ENCODE measurements at regions not wholly inside any gene's neighbourhood (a gene's known extent, or its start where the extent isn't known, plus 50 kb on each side); places are given as distances from the start of the nearest gene placed in this dataset.

- Mint-ChIP-seq H3K4me1 (no peaks in the 10 kb centered on the region), H3K36me3 (no peaks in the 10 kb centered on the region), H3K9me3 (no peaks in the 10 kb centered on the region), H3K27ac (no peak overlapping the region), H3K4me3 (no peak overlapping the region), H3K27me3 (peaks cover 0 to 13% (median 7%) of the 10 kb centered on the region in 3 donors)
- no peak for DNase-seq
- no peak for ATAC-seq (ENCODE audit: low read depth in 2 of 2)
These were observed 479.9 kb upstream of the FANCL start for GRCh38 chr2:58720770-58721697.

- no peak overlapping the region for H3K27ac Mint-ChIP-seq
- H3K4me1 Mint-ChIP-seq, result no peaks in the 10 kb centered on the region
- no peak for DNase-seq
- H3K36me3 Mint-ChIP-seq, result no peaks in the 10 kb centered on the region
- no peaks in the 10 kb centered on the region for H3K9me3 Mint-ChIP-seq
- H3K27me3 Mint-ChIP-seq, result peaks cover 0 to 13% (median 7%) of the 10 kb centered on the region in 3 donors
- no peak for ATAC-seq (ENCODE audit: low read depth in 2 of 2)
- H3K4me3 Mint-ChIP-seq, result no peak overlapping the region
These were observed 479.1 kb upstream of the FANCL start for GRCh38 chr2:58720033-58720769.

GRCh38 chr2:58715344-58715743 is 474.2 kb upstream of the FANCL start:
- Mint-ChIP-seq H3K27ac (no peak overlapping the region), H3K9me3 (no peaks in the 10 kb centered on the region)
- no peak for ATAC-seq (ENCODE audit: low read depth in 2 of 2)

GRCh38 chr2:58714238-58714637 is 473.1 kb upstream of the FANCL start:
- DNase-seq (no peak), ATAC-seq (ENCODE audit: low read depth in 2 of 2) (no peak)
- Mint-ChIP-seq H3K27ac (no peak overlapping the region), H3K36me3 (no peaks in the 10 kb centered on the region), H3K4me1 (no peaks in the 10 kb centered on the region), H3K4me3 (no peak overlapping the region), H3K9me3 (no peaks in the 10 kb centered on the region), H3K27me3 (peaks cover 0 to 13% (median 7%) of the 10 kb centered on the region in 3 donors)

More at GRCh38 chr2:58715344-58715743, 474.2 kb upstream of the FANCL start:
- Mint-ChIP-seq H3K4me3 (no peak overlapping the region), H3K36me3 (no peaks in the 10 kb centered on the region), H3K4me1 (no peaks in the 10 kb centered on the region), H3K27me3 (peaks cover 0 to 13% (median 7%) of the 10 kb centered on the region in 3 donors)
- DNase-seq, result no peak

GRCh38 chr2:58710795-58711279 is 469.7 kb upstream of the FANCL start:
- H3K4me3 Mint-ChIP-seq, result no peak overlapping the region
- peaks cover 0 to 10% (median 0%) of the 10 kb centered on the region in 3 donors for H3K27me3 Mint-ChIP-seq
- H3K9me3 Mint-ChIP-seq, result no peaks in the 10 kb centered on the region
- H3K4me1 Mint-ChIP-seq, result no peaks in the 10 kb centered on the region
- H3K36me3 Mint-ChIP-seq, result no peaks in the 10 kb centered on the region
- no peak for DNase-seq
- no peak overlapping the region for H3K27ac Mint-ChIP-seq
- no peak for ATAC-seq (ENCODE audit: low read depth in 2 of 2)

- DNase-seq (no peak), ATAC-seq (ENCODE audit: low read depth in 2 of 2) (no peak)
- Mint-ChIP-seq H3K4me3 (no peak overlapping the region), H3K27ac (peak overlapping the region in 1 of 6 donors; percentile 77), H3K9me3 (no peaks in the 10 kb centered on the region), H3K4me1 (no peaks in the 10 kb centered on the region), H3K27me3 (peaks cover 0 to 10% (median 0%) of the 10 kb centered on the region in 3 donors), H3K36me3 (no peaks in the 10 kb centered on the region)
These were observed 468.7 kb upstream of the FANCL start for GRCh38 chr2:58709687-58710354.

GRCh38 chr2:58709274-58709673 is 468.1 kb upstream of the FANCL start:
- H3K27me3 Mint-ChIP-seq, result peaks cover 0 to 10% (median 0%) of the 10 kb centered on the region in 3 donors
- H3K27ac Mint-ChIP-seq, result peak overlapping the region in 1 of 6 donors; percentile 16
- ATAC-seq (ENCODE audit: low read depth in 2 of 2), result no peak
- no peaks in the 10 kb centered on the region for H3K9me3 Mint-ChIP-seq
- DNase-seq, result no peak
- no peak overlapping the region for H3K4me3 Mint-ChIP-seq
- H3K36me3 Mint-ChIP-seq, result no peaks in the 10 kb centered on the region
- H3K4me1 Mint-ChIP-seq, result no peaks in the 10 kb centered on the region

- H3K27me3 Mint-ChIP-seq, result peaks cover 0 to 10% (median 0%) of the 10 kb centered on the region in 3 donors
- no peak for ATAC-seq (ENCODE audit: low read depth in 2 of 2)
- no peak overlapping the region for H3K27ac Mint-ChIP-seq
- no peaks in the 10 kb centered on the region for H3K4me1 Mint-ChIP-seq
- H3K4me3 Mint-ChIP-seq, result no peak overlapping the region
- DNase-seq, result no peak
- H3K36me3 Mint-ChIP-seq, result no peaks in the 10 kb centered on the region
- no peaks in the 10 kb centered on the region for H3K9me3 Mint-ChIP-seq
These were observed 467.4 kb upstream of the FANCL start for GRCh38 chr2:58708565-58708964.

- H3K36me3 Mint-ChIP-seq, result no peaks in the 10 kb centered on the region
- no peak overlapping the region for H3K27ac Mint-ChIP-seq
- H3K4me1 Mint-ChIP-seq, result no peaks in the 10 kb centered on the region
- H3K9me3 Mint-ChIP-seq, result no peaks in the 10 kb centered on the region
- H3K27me3 Mint-ChIP-seq, result peaks cover 0 to 10% (median 0%) of the 10 kb centered on the region in 3 donors
- DNase-seq (no peak), ATAC-seq (ENCODE audit: low read depth in 2 of 2) (no peak)
- no peak overlapping the region for H3K4me3 Mint-ChIP-seq
These were observed 461.3 kb upstream of the FANCL start for GRCh38 chr2:58702302-58702885.

GRCh38 chr2:58701688-58702301 is 460.7 kb upstream of the FANCL start:
- Mint-ChIP-seq H3K36me3 (no peaks in the 10 kb centered on the region), H3K9me3 (no peaks in the 10 kb centered on the region), H3K4me3 (no peak overlapping the region), H3K4me1 (no peaks in the 10 kb centered on the region), H3K27ac (no peak overlapping the region), H3K27me3 (peaks cover 0 to 10% (median 0%) of the 10 kb centered on the region in 3 donors)
- ATAC-seq (ENCODE audit: low read depth in 2 of 2) (peak; percentile 36 to 41), DNase-seq (no peak)

GRCh38 chr2:58700591-58700990 is 459.5 kb upstream of the FANCL start:
- DNase-seq, result no peak
- ATAC-seq (ENCODE audit: low read depth in 2 of 2), result no peak
- Mint-ChIP-seq H3K4me1 (no peaks in the 10 kb centered on the region), H3K4me3 (no peak overlapping the region), H3K9me3 (no peaks in the 10 kb centered on the region), H3K36me3 (no peaks in the 10 kb centered on the region), H3K27ac (no peak overlapping the region), H3K27me3 (peaks cover 0 to 8% (median 0%) of the 10 kb centered on the region in 3 donors)

GRCh38 chr2:58699411-58699810 is 458.3 kb upstream of the FANCL start:
- Mint-ChIP-seq H3K36me3 (no peaks in the 10 kb centered on the region), H3K27ac (no peak overlapping the region), H3K27me3 (peaks cover 0 to 8% (median 0%) of the 10 kb centered on the region in 3 donors), H3K4me1 (no peaks in the 10 kb centered on the region), H3K4me3 (no peak overlapping the region), H3K9me3 (no peaks in the 10 kb centered on the region)
- no peak for ATAC-seq (ENCODE audit: low read depth in 2 of 2)
- no peak for DNase-seq

GRCh38 chr2:58698620-58699019 is 457.5 kb upstream of the FANCL start:
- DNase-seq (no peak), ATAC-seq (ENCODE audit: low read depth in 2 of 2) (no peak)
- Mint-ChIP-seq H3K36me3 (no peaks in the 10 kb centered on the region), H3K4me3 (no peak overlapping the region), H3K27ac (no peak overlapping the region), H3K9me3 (peaks cover 0 to 5% (median 2%) of the 10 kb centered on the region in 7 donors), H3K4me1 (no peaks in the 10 kb centered on the region), H3K27me3 (peaks cover 0 to 8% (median 0%) of the 10 kb centered on the region in 3 donors)

Data from naive B cell (primary cell).